Ishikawa (cell line): ENCODE measurements at regions not wholly inside any gene's neighbourhood (a gene's known extent, or its start where the extent isn't known, plus 50 kb on each side); places are given as distances from the start of the nearest gene placed in this dataset.

Source experiments
- CEBPB ChIP-seq: IDR thresholded peaks from 2 replicates; pipeline ENCODE4 v1.6.1; 2012
- CREB1 ChIP-seq: IDR thresholded peaks from 2 replicates; pipeline ENCODE4 v1.6.1; 2012; ENCODE audit warnings: low read depth
- EGR1 ChIP-seq: IDR thresholded peaks from 2 replicates; pipeline ENCODE4 v1.6.1; 2012
- EP300 ChIP-seq: IDR thresholded peaks from 2 replicates; pipeline ENCODE4 v1.6.1; 2012; ENCODE audit warnings: borderline replicate concordance
- FOXM1 ChIP-seq: IDR thresholded peaks from 2 replicates; pipeline ENCODE4 v1.6.1; 2012; ENCODE audit warnings: low read depth, borderline replicate concordance
- MAX ChIP-seq: IDR thresholded peaks from 2 replicates; pipeline ENCODE4 v1.6.1; 2012
- NFIC ChIP-seq: IDR thresholded peaks from 2 replicates; pipeline ENCODE4 v1.6.1; 2012
- RAD21 ChIP-seq: IDR thresholded peaks from 2 replicates; pipeline ENCODE4 v1.6.1; 2012; ENCODE audit warnings: low read depth
- TAF1 ChIP-seq: IDR thresholded peaks from 2 replicates; pipeline ENCODE4 v1.6.1; 2012; ENCODE audit warnings: low read depth, mild to moderate bottlenecking
- TCF12 ChIP-seq: IDR thresholded peaks from 2 replicates; pipeline ENCODE4 v1.6.1; 2012; ENCODE audit warnings: low read depth
- TEAD4 ChIP-seq: IDR thresholded peaks from 2 replicates; pipeline ENCODE4 v1.6.1; 2012
- YY1 ChIP-seq: IDR thresholded peaks from 2 replicates; pipeline ENCODE4 v1.6.1; 2012; ENCODE audit warnings: low read depth
- ZBTB7A ChIP-seq: IDR thresholded peaks from 2 replicates; pipeline ENCODE4 v1.6.1; 2012; ENCODE audit warnings: low read depth
- TF ChIP-seq, protein P1 (sequence below): IDR thresholded peaks from 2 replicates; pipeline ENCODE4 v1.6.1; 2012; ENCODE audit warnings: low read depth, mild to moderate bottlenecking
- TF ChIP-seq, protein P2 (sequence below): IDR thresholded peaks from 2 replicates; pipeline ENCODE4 v1.6.1; 2012

- TF ChIP-seq ZBTB7A (no peak), FOXM1 (no peak), MAX (peak; percentile 61), TAF1 (no peak), RAD21 (peak; percentile 30; the same call in 1 of the 2 replicates)
- TF ChIP-seq, protein P1, sequence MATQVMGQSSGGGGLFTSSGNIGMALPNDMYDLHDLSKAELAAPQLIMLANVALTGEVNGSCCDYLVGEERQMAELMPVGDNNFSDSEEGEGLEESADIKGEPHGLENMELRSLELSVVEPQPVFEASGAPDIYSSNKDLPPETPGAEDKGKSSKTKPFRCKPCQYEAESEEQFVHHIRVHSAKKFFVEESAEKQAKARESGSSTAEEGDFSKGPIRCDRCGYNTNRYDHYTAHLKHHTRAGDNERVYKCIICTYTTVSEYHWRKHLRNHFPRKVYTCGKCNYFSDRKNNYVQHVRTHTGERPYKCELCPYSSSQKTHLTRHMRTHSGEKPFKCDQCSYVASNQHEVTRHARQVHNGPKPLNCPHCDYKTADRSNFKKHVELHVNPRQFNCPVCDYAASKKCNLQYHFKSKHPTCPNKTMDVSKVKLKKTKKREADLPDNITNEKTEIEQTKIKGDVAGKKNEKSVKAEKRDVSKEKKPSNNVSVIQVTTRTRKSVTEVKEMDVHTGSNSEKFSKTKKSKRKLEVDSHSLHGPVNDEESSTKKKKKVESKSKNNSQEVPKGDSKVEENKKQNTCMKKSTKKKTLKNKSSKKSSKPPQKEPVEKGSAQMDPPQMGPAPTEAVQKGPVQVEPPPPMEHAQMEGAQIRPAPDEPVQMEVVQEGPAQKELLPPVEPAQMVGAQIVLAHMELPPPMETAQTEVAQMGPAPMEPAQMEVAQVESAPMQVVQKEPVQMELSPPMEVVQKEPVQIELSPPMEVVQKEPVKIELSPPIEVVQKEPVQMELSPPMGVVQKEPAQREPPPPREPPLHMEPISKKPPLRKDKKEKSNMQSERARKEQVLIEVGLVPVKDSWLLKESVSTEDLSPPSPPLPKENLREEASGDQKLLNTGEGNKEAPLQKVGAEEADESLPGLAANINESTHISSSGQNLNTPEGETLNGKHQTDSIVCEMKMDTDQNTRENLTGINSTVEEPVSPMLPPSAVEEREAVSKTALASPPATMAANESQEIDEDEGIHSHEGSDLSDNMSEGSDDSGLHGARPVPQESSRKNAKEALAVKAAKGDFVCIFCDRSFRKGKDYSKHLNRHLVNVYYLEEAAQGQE = no peak
These were observed 50.0 kb downstream of the SPRING1 start for GRCh38 chr12:116687888-116688287.

- TF ChIP-seq TEAD4 (no peak), TCF12 (no peak), TAF1 (no peak), FOXM1 (no peak), RAD21 (no peak), EGR1 (no peak), CEBPB (no peak), CREB1 (no peak), ZBTB7A (no peak)
- TF ChIP-seq, protein P2, sequence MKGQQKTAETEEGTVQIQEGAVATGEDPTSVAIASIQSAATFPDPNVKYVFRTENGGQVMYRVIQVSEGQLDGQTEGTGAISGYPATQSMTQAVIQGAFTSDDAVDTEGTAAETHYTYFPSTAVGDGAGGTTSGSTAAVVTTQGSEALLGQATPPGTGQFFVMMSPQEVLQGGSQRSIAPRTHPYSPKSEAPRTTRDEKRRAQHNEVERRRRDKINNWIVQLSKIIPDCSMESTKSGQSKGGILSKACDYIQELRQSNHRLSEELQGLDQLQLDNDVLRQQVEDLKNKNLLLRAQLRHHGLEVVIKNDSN = no peak
These were observed 53.0 kb downstream of the SPRING1 start for GRCh38 chr12:116684891-116685290.

DNA sequence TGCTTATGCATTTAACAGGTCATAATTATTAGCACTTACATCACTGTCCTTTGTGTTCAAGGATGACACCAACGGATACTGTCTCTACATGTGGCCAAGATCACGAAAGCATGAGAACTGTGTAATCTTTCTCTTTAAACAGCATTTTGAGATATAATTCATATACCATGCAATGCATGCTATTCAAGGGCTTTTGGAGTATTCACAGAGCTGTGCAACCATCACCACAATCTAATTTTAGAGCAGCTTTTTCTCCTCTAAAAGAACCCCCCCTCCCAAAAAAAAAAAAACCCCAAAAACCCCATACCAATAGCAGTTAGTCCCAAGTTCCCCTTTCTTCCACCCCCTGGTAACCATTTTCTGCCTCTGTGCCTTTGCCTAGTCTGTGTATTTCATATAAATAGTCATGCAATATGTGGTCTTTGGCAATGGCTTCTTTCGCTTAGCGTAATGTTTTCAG, 60.6 kb downstream of the SPRING1 start:
- no peak for TF ChIP-seq EP300
- TF ChIP-seq MAX = no peak
- TF ChIP-seq RAD21 = no peak
- TF ChIP-seq, protein P2 = no peak
- TF ChIP-seq EGR1 = no peak
- no peak for TF ChIP-seq TCF12
- TF ChIP-seq TAF1 = no peak
- no peak for TF ChIP-seq FOXM1
- no peak for TF ChIP-seq NFIC
- TF ChIP-seq ZBTB7A = no peak
- TF ChIP-seq TEAD4 = no peak
- TF ChIP-seq CEBPB = no peak
- TF ChIP-seq YY1 = no peak
- no peak for TF ChIP-seq CREB1

DNA sequence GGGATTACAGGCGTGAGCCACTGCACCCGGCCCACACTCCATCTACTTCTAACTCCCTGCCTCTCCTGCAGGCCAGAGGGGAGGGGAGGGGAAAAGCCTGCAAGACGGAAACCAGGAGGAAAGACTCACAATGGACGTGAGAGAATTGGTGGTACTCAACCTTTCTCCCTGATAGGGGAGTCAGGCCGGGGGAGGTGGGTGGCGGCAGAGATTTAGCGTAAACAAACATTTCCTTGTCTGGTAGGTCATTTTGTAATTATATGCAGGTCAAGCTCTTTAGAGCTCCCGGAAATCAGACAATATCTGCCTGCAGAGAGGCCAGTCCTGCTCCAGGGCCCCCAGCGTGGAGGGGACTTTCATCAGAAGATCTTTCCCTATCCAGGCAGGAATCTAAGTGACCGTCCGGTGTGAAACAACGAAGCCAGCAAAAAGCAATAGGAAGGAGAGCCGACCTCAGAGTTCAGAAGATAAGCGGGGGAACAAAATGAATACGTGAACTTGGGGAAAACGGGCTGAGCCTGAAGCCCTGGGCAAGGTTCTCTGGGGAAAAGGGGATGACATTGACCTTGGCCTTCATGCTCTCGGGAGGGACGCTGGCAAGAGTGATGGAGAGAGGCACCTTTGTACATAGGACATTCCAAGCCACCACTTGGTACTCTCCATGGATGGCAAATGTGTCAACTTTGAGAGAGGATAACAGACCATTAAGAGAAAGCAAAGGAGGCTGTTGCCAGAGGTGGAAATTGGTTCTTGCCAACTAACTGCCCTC, 62.3 kb downstream of the SPRING1 start:
- no peak for TF ChIP-seq EP300
- TF ChIP-seq NFIC = no peak
- TF ChIP-seq EGR1 = no peak
- TF ChIP-seq CEBPB = no peak
- TF ChIP-seq, protein P1 = no peak
- TF ChIP-seq FOXM1 = no peak
- TF ChIP-seq, protein P2 = no peak
- no peak for TF ChIP-seq YY1
- no peak for TF ChIP-seq MAX
- TF ChIP-seq TAF1 = no peak
- no peak for TF ChIP-seq TCF12
- TF ChIP-seq RAD21 = no peak
- no peak for TF ChIP-seq TEAD4
- TF ChIP-seq CREB1 = no peak
- TF ChIP-seq ZBTB7A = no peak

DNA sequence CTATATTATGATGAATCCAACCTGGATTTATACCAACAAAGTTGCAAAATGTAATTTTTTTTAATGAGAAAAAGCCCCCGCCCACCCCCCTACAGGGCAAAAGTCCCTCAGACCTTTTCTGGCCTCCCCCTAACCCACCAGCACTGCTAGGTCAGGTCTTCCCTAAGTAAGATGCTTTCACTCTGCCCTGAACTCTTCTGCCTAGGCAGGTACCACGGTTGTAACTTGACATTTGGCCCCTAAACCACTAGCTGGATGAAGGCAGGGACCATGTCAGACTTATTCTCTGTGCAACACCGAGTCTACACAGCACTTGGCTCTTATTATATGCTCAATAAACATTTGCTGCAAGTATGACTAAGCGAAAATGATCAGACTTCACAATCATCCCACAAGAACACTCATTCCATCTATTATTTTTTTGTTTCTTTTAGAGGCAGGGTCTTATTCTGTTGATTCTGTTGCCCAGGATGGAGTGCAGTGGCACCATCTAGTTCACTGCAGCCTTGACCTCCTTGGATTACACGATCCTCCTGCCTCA, 63.2 kb downstream of the SPRING1 start:
- no peak for TF ChIP-seq EP300
- no peak for TF ChIP-seq TEAD4
- no peak for TF ChIP-seq EGR1
- TF ChIP-seq YY1 = no peak
- TF ChIP-seq TCF12 = no peak
- TF ChIP-seq, protein P1 = no peak
- TF ChIP-seq MAX = no peak
- no peak for TF ChIP-seq FOXM1
